Liver (tissue), 8 donors: ENCODE measurements at regions not wholly inside any gene's neighbourhood (a gene's known extent, or its start where the extent isn't known, plus 50 kb on each side); places are given as distances from the start of the nearest gene placed in this dataset.

Experiments
- DNase-seq: peaks from one replicate; pipeline ENCODE4 v3.0.0-alpha.2; 2017; ENCODE audit warnings: low spot score
- H3K27ac ChIP-seq, 2 donors: one replicate each; pipeline ENCODE4 v1.7.0; 2013; ENCODE audit warnings: inconsistent platforms in 2 of 2, low read length in 2 of 2, control low read depth in 1 of 2, low read depth in 1 of 2, mild to moderate bottlenecking in 1 of 2
- H3K27me3 ChIP-seq, 4 donors: one replicate each; pipeline versions ENCODE4 v1.6.1 to v1.7.0; 2013; ENCODE audit warnings: low read length in 3 of 4, inconsistent platforms in 1 of 4, mild to moderate bottlenecking in 1 of 4, moderate library complexity in 1 of 4; ENCODE audit not compliant: control insufficient read depth in 4 of 4, insufficient read depth in 4 of 4
- H3K36me3 ChIP-seq, 4 donors: one replicate each; pipeline versions ENCODE4 v1.6.1 to v1.7.0; 2013; ENCODE audit warnings: low read length in 3 of 4, mild to moderate bottlenecking in 3 of 4, low read depth in 1 of 4, moderate library complexity in 1 of 4; ENCODE audit not compliant: control insufficient read depth in 4 of 4, insufficient read depth in 3 of 4
- H3K4me1 ChIP-seq, 4 donors: one replicate each; pipeline versions ENCODE4 v1.6.1 to v1.7.0; 2013; ENCODE audit warnings: low read length in 3 of 4, mild to moderate bottlenecking in 3 of 4, moderate library complexity in 1 of 4; ENCODE audit not compliant: control insufficient read depth in 4 of 4, insufficient read depth in 4 of 4
- H3K4me3 ChIP-seq, 3 donors: one replicate each; pipeline versions ENCODE4 v1.6.1 to v1.7.0; 2013; ENCODE audit warnings: low read length in 3 of 3, control low read depth in 1 of 3, low read depth in 1 of 3, mild to moderate bottlenecking in 1 of 3
- H3K9ac ChIP-seq, 2 donors: one replicate each; pipeline ENCODE4 v1.7.0; 2013; ENCODE audit warnings: low read length in 2 of 2, mild to moderate bottlenecking in 2 of 2, moderate library complexity in 2 of 2, control low read depth in 1 of 2, low read depth in 1 of 2
- H3K9me3 ChIP-seq, 4 donors: one replicate each; pipeline versions ENCODE4 v1.6.1 to v1.7.0; 2013; ENCODE audit warnings: low read length in 3 of 4; ENCODE audit not compliant: control insufficient read depth in 4 of 4
- EGR1 ChIP-seq, 2 donors: IDR thresholded peaks; 2 replicates each; pipeline ENCODE4 v1.6.1; 2016 to 2018; ENCODE audit warnings: antibody characterized with exemption in 2 of 2, low read depth in 2 of 2
- FOXA1 ChIP-seq: IDR thresholded peaks from 2 replicates; pipeline ENCODE4 v1.6.1; 2016; ENCODE audit warnings: antibody characterized with exemption
- FOXA2 ChIP-seq: IDR thresholded peaks from 2 replicates; pipeline ENCODE4 v1.6.1; 2016; ENCODE audit warnings: antibody characterized with exemption
- GABPA ChIP-seq, 2 donors: IDR thresholded peaks in 1 of 2; conservative IDR thresholded peaks in 1 of 2; 2 replicates each; pipeline ENCODE4 v1.6.1; 2016; ENCODE audit warnings: antibody characterized with exemption in 2 of 2, mild to moderate bottlenecking in 1 of 2, moderate library complexity in 1 of 2
- HNF4A ChIP-seq, 2 donors: conservative IDR thresholded peaks; 2 replicates each; pipeline ENCODE4 v1.6.1; 2016; ENCODE audit warnings: antibody characterized with exemption in 2 of 2, mild to moderate bottlenecking in 2 of 2
- HNF4G ChIP-seq: IDR thresholded peaks from 2 replicates; pipeline ENCODE4 v1.6.1; 2016; ENCODE audit warnings: antibody characterized with exemption
- JUND ChIP-seq, 2 donors: IDR thresholded peaks; 2 replicates each; pipeline ENCODE4 v1.6.1; 2016; ENCODE audit warnings: antibody characterized with exemption in 2 of 2
- MAX ChIP-seq: IDR thresholded peaks from 2 replicates; pipeline ENCODE4 v1.6.1; 2016; ENCODE audit warnings: antibody characterized with exemption
- NR2F2 ChIP-seq: IDR thresholded peaks from 2 replicates; pipeline ENCODE4 v1.6.1; 2016; ENCODE audit warnings: antibody characterized with exemption
- RAD21 ChIP-seq, 2 donors: IDR thresholded peaks; 2 replicates each; pipeline ENCODE4 v1.6.1; 2016; ENCODE audit warnings: antibody characterized with exemption in 2 of 2, mild to moderate bottlenecking in 2 of 2
- REST ChIP-seq: IDR thresholded peaks from 2 replicates; pipeline ENCODE4 v1.6.1; 2016; ENCODE audit warnings: antibody characterized with exemption, mild to moderate bottlenecking
- RXRA ChIP-seq, 2 donors: IDR thresholded peaks; 2 replicates each; pipeline ENCODE4 v1.6.1; 2017 to 2018; ENCODE audit warnings: antibody characterized with exemption in 2 of 2, mild to moderate bottlenecking in 1 of 2
- SP1 ChIP-seq: IDR thresholded peaks from 2 replicates; pipeline ENCODE4 v1.6.1; 2018; ENCODE audit warnings: antibody characterized with exemption, mild to moderate bottlenecking
- TAF1 ChIP-seq: conservative IDR thresholded peaks from 2 replicates; pipeline ENCODE4 v1.6.1; 2016; ENCODE audit warnings: antibody characterized with exemption, mild to moderate bottlenecking
- YY1 ChIP-seq: IDR thresholded peaks from 2 replicates; pipeline ENCODE4 v1.6.1; 2016; ENCODE audit warnings: antibody characterized with exemption, mild to moderate bottlenecking
- WGBS: extraction: QIAGEN DNeasy Blood & Tissue Kit; methylation state at CpG from one replicate; pipeline ENCODE4 v1.1.7; 2013; 5-methylcytosine and 5-hydroxymethylcytosine counted together
- TF ChIP-seq, protein P1 (sequence below): IDR thresholded peaks from 2 replicates; pipeline ENCODE4 v1.6.1; 2016; ENCODE audit warnings: antibody characterized with exemption
- TF ChIP-seq, protein P2 (sequence below): IDR thresholded peaks from 2 replicates; pipeline ENCODE4 v1.6.1; 2016; ENCODE audit warnings: antibody characterized with exemption
- TF ChIP-seq, protein P3 (sequence below): fragments of 150-350 bp; IDR thresholded peaks from 2 replicates; pipeline ENCODE4 v1.5.1; 2017; ENCODE audit warnings: improper control_type of control experiment, low read depth, low read length; ENCODE audit not compliant: missing input control
- donor health status: healthy.
- donor health status: healthy.
- donor health status: healthy.
- donor health status: healthy.
- donor health status: healthy.

DNA sequence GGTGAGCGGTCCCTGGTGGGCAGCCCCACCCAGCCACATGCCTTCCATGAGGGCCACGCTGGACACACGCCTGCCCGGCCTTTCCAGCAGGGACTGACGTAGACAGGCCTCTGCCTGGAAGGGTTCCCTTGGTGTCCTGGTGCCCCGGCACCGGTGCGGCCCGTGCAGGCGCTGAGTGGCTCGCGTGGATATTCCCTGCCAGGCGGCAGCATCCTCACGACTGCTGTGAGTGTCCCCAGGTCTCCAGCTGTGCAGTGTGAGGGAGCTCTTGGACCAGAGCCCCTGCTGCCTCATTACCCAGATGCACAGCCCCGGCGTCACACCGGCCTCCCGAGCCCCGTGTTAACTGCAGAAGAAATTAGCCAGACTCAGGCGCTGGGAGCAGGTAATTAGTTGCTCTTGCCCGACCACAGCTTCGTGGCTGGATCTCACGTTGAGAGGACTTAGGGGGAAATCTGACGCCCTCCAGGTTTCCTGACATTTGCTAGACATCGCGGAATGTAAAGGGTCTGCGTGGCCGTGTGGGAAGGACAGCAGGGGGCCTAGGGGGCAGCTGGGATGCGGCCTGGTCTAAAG is 1196.3 kb downstream of the BRD1 start:
- no peak overlapping the region for H3K9ac ChIP-seq
- H3K4me1 ChIP-seq = no peaks in the 10 kb centered on the region
- H3K36me3 ChIP-seq = no peaks in the 10 kb centered on the region
- H3K27me3 ChIP-seq = no peaks in the 10 kb centered on the region
- H3K9me3 ChIP-seq = no peaks in the 10 kb centered on the region
- H3K4me3 ChIP-seq = no peak overlapping the region
- no peak for TF ChIP-seq FOXA1
- no peak for TF ChIP-seq NR2F2
- TF ChIP-seq MAX = no peak
- TF ChIP-seq JUND (IDR thresholded peaks at IDR 0.05) = no peak
- TF ChIP-seq REST = no peak
- TF ChIP-seq, protein P1, sequence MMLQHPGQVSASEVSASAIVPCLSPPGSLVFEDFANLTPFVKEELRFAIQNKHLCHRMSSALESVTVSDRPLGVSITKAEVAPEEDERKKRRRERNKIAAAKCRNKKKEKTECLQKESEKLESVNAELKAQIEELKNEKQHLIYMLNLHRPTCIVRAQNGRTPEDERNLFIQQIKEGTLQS = no peak
- TF ChIP-seq HNF4G = no peak
- no peak for TF ChIP-seq YY1
- no peak for TF ChIP-seq FOXA2
- TF ChIP-seq, protein P2, sequence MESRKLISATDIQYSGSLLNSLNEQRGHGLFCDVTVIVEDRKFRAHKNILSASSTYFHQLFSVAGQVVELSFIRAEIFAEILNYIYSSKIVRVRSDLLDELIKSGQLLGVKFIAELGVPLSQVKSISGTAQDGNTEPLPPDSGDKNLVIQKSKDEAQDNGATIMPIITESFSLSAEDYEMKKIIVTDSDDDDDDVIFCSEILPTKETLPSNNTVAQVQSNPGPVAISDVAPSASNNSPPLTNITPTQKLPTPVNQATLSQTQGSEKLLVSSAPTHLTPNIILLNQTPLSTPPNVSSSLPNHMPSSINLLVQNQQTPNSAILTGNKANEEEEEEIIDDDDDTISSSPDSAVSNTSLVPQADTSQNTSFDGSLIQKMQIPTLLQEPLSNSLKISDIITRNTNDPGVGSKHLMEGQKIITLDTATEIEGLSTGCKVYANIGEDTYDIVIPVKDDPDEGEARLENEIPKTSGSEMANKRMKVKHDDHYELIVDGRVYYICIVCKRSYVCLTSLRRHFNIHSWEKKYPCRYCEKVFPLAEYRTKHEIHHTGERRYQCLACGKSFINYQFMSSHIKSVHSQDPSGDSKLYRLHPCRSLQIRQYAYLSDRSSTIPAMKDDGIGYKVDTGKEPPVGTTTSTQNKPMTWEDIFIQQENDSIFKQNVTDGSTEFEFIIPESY = no peak
- TF ChIP-seq GABPA (IDR thresholded peaks at IDR 0.05 in 1 of 2, conservative IDR thresholded peaks at IDR 0.05 in 1 of 2) = no peak
- TF ChIP-seq, protein P3, sequence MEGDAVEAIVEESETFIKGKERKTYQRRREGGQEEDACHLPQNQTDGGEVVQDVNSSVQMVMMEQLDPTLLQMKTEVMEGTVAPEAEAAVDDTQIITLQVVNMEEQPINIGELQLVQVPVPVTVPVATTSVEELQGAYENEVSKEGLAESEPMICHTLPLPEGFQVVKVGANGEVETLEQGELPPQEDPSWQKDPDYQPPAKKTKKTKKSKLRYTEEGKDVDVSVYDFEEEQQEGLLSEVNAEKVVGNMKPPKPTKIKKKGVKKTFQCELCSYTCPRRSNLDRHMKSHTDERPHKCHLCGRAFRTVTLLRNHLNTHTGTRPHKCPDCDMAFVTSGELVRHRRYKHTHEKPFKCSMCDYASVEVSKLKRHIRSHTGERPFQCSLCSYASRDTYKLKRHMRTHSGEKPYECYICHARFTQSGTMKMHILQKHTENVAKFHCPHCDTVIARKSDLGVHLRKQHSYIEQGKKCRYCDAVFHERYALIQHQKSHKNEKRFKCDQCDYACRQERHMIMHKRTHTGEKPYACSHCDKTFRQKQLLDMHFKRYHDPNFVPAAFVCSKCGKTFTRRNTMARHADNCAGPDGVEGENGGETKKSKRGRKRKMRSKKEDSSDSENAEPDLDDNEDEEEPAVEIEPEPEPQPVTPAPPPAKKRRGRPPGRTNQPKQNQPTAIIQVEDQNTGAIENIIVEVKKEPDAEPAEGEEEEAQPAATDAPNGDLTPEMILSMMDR = no peak
- TF ChIP-seq RAD21 (IDR thresholded peaks at IDR 0.05) = no peak
- TF ChIP-seq RXRA (IDR thresholded peaks at IDR 0.05) = no peak
- no peak for TF ChIP-seq HNF4A (conservative IDR thresholded peaks at IDR 0.05)
- no peak for TF ChIP-seq EGR1 (IDR thresholded peaks at IDR 0.05; ENCODE audit: low read depth in 2 of 2)
- TF ChIP-seq TAF1 = no peak
- no peak for TF ChIP-seq SP1
- 84% methylated on average over 29 of the region's 29 CpGs for WGBS
- H3K27ac ChIP-seq = no peak overlapping the region
- no peak for DNase-seq
